ENCODE measurements at regions not wholly inside any gene's neighbourhood (a gene's known extent, or its start where the extent isn't known, plus 50 kb on each side); places are given as distances from the start of the nearest gene placed in this dataset.
"Not testable (repeated sequence)": the region's sequence is repeated elsewhere in the genome, so short reads cannot be mapped to it uniquely, and the experiment has no call there.

DNA sequence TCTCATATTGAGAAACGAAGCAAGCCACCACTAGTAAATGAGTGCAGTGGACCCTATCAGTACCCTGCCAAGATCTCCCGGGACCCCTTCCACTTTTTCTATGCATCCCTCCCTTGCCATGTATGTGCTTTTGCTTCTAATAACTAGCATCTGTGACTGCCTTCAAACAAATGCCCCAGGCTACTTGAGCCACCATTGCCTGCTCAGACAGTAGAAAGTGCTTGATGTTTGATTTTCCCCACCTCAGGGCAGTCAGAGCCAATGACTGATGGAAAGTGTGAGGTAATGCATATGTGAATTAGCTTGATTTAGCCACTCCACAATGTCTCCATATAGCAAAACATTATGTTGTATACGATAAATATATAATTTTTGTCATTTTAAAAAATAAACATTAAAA lies 797.3 kb upstream of the ACO1 start:
- TF ChIP-seq, protein P1, sequence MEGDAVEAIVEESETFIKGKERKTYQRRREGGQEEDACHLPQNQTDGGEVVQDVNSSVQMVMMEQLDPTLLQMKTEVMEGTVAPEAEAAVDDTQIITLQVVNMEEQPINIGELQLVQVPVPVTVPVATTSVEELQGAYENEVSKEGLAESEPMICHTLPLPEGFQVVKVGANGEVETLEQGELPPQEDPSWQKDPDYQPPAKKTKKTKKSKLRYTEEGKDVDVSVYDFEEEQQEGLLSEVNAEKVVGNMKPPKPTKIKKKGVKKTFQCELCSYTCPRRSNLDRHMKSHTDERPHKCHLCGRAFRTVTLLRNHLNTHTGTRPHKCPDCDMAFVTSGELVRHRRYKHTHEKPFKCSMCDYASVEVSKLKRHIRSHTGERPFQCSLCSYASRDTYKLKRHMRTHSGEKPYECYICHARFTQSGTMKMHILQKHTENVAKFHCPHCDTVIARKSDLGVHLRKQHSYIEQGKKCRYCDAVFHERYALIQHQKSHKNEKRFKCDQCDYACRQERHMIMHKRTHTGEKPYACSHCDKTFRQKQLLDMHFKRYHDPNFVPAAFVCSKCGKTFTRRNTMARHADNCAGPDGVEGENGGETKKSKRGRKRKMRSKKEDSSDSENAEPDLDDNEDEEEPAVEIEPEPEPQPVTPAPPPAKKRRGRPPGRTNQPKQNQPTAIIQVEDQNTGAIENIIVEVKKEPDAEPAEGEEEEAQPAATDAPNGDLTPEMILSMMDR (IDR thresholded peaks at IDR 0.05), result no peak
- Histone ChIP-seq H3K4me1 (ENCODE audit: control insufficient read depth, insufficient read depth, low read length) (no peaks in the 10 kb centered on the region), H3K36me3 (ENCODE audit: control insufficient read depth, insufficient read depth, low read length) (no peaks in the 10 kb centered on the region), H3K27me3 (ENCODE audit: control insufficient read depth, insufficient read depth, low read length) (no peaks in the 10 kb centered on the region), H3K9me3 (ENCODE audit: control insufficient read depth, insufficient read depth, low read length) (no peaks in the 10 kb centered on the region), H3K4me3 (ENCODE audit: low read length) (no peak overlapping the region), H3K27ac (ENCODE audit: low read length) (no peak overlapping the region)
- no peak overlapping the region for H3K27ac Mint-ChIP-seq
- intact Hi-C loops (cut with micrococcal nuclease), result no loop called here
- peaks cover 5 to 12% of the 10 kb centered on the region in 2 donors for H3K9me3 Mint-ChIP-seq
- DNase-seq (no peak), ATAC-seq (no peak)
- H3K4me1 Mint-ChIP-seq, result no peaks in the 10 kb centered on the region
- H3K36me3 Mint-ChIP-seq, result no peaks in the 10 kb centered on the region
- 81% methylated on average over 3 of the region's 3 CpGs for WGBS (ENCODE audit: insufficient coverage)
- H3K4me3 Mint-ChIP-seq, result no peak overlapping the region
- H3K27me3 Mint-ChIP-seq (ENCODE audit: low read depth in 2 of 2), result no peaks in the 10 kb centered on the region

DNA sequence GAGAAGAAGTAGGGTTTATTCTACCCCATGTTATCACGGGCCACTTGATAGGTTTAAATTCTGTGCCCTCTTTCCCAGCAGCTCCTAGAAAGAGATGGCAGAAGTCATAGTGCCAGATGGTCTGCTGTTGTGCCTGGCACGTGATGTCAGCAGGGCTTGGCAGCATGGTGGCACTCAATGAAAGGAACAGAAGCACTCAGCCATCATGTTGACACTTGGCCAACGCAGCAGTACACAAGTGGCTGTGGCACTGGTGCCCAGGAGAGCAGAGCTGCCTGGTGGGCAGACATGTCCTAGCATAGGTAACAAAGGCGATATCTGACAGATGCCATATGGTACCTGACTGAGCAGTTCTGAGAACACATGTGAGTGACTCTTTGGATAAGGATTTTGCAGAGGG lies 796.4 kb upstream of the ACO1 start:
- WGBS (ENCODE audit: insufficient coverage), result 81% methylated on average over 4 of the region's 4 CpGs
- H3K27ac Mint-ChIP-seq, result no peak overlapping the region
- H3K4me3 Mint-ChIP-seq, result no peak overlapping the region
- Histone ChIP-seq H3K4me3 (ENCODE audit: low read length) (no peak overlapping the region), H3K27ac (ENCODE audit: low read length) (no peak overlapping the region), H3K36me3 (ENCODE audit: control insufficient read depth, insufficient read depth, low read length) (no peaks in the 10 kb centered on the region), H3K9me3 (ENCODE audit: control insufficient read depth, insufficient read depth, low read length) (no peaks in the 10 kb centered on the region), H3K4me1 (ENCODE audit: control insufficient read depth, insufficient read depth, low read length) (no peaks in the 10 kb centered on the region), H3K27me3 (ENCODE audit: control insufficient read depth, insufficient read depth, low read length) (no peaks in the 10 kb centered on the region)
- TF ChIP-seq, protein P1 (IDR thresholded peaks at IDR 0.05), result no peak
- DNase-seq, result no peak
- H3K4me1 Mint-ChIP-seq, result no peaks in the 10 kb centered on the region
- intact Hi-C loops (cut with micrococcal nuclease), result no loop called here
- H3K36me3 Mint-ChIP-seq, result no peaks in the 10 kb centered on the region
- no peak for ATAC-seq
- no peaks in the 10 kb centered on the region for H3K27me3 Mint-ChIP-seq (ENCODE audit: low read depth in 2 of 2)
- H3K9me3 Mint-ChIP-seq, result peaks cover 5 to 12% of the 10 kb centered on the region in 2 donors

DNA sequence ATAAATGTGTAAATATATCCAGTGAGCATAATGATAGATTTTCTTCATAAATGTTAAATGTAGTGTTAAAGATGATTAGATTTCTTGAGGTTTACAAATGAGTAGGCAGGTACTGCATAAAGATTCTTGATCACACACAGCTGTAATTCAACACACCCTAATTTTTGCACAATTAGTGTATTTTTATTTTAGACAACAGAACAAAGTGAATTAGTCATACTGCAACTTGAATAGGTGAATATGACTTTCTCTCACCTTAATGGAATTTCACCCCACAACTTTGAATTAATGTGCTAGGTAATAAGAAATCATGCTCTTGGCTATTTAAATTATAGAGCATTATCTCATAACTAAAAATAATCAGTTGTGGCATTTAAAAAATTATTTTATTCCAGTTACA lies 795.7 kb upstream of the ACO1 start:
- no peaks in the 10 kb centered on the region for H3K4me1 Mint-ChIP-seq
- TF ChIP-seq, protein P1 (IDR thresholded peaks at IDR 0.05), result no peak

DNA sequence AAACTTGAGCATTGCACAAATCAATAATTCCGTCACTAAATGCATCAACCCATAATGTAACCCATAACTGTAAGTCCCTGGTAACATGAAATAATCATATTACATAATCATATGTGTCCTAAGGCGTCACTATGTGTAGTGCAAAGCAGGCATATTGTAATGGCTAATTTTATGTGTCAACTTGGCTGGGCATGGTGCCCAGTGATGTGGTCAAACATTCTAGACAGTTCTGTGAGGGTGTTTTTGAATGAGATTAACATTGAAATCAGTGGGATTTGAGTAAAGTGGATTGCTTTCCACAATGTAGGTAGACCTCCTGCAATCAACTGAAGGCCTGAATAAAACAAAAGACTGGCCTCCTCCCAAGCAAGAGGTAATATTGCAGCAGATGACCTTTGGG lies 794.4 kb upstream of the ACO1 start:
- no peaks in the 10 kb centered on the region for H3K9me3 ChIP-seq (ENCODE audit: control insufficient read depth, insufficient read depth, low read length)
- intact Hi-C loops (cut with micrococcal nuclease), result no loop called here
- WGBS (ENCODE audit: insufficient coverage), result no CpG with 5 or more reads among the region's 2 CpGs
- Mint-ChIP-seq H3K4me1 (no peaks in the 10 kb centered on the region), H3K27me3 (ENCODE audit: low read depth in 2 of 2) (no peaks in the 10 kb centered on the region), H3K36me3 (no peaks in the 10 kb centered on the region), H3K27ac (no peak overlapping the region), H3K4me3 (no peak overlapping the region), H3K9me3 (peaks cover 5 to 11% of the 10 kb centered on the region in 2 donors)
- ATAC-seq, result no peak
- H3K4me1 ChIP-seq (ENCODE audit: control insufficient read depth, insufficient read depth, low read length), result no peaks in the 10 kb centered on the region
- DNase-seq, result no peak
- H3K27me3 ChIP-seq (ENCODE audit: control insufficient read depth, insufficient read depth, low read length), result no peaks in the 10 kb centered on the region
- no peak overlapping the region for H3K4me3 ChIP-seq (ENCODE audit: low read length)
- TF ChIP-seq, protein P1 (IDR thresholded peaks at IDR 0.05), result no peak
- H3K27ac ChIP-seq (ENCODE audit: low read length), result no peak overlapping the region
- no peaks in the 10 kb centered on the region for H3K36me3 ChIP-seq (ENCODE audit: control insufficient read depth, insufficient read depth, low read length)

More for the DNA sequence above, 795.7 kb upstream of the ACO1 start:
- DNase-seq, result no peak
- H3K27me3 Mint-ChIP-seq (ENCODE audit: low read depth in 2 of 2), result no peaks in the 10 kb centered on the region
- no peak overlapping the region for H3K27ac Mint-ChIP-seq
- Histone ChIP-seq H3K27me3 (ENCODE audit: control insufficient read depth, insufficient read depth, low read length) (no peaks in the 10 kb centered on the region), H3K9me3 (ENCODE audit: control insufficient read depth, insufficient read depth, low read length) (no peaks in the 10 kb centered on the region), H3K36me3 (ENCODE audit: control insufficient read depth, insufficient read depth, low read length) (no peaks in the 10 kb centered on the region), H3K4me1 (ENCODE audit: control insufficient read depth, insufficient read depth, low read length) (no peaks in the 10 kb centered on the region), H3K4me3 (ENCODE audit: low read length) (no peak overlapping the region), H3K27ac (ENCODE audit: low read length) (no peak overlapping the region)
- intact Hi-C loops (cut with micrococcal nuclease), result no loop called here
- H3K4me3 Mint-ChIP-seq, result no peak overlapping the region
- H3K9me3 Mint-ChIP-seq, result peaks cover 5 to 12% of the 10 kb centered on the region in 2 donors
- no peaks in the 10 kb centered on the region for H3K36me3 Mint-ChIP-seq
- ATAC-seq, result no peak

DNA sequence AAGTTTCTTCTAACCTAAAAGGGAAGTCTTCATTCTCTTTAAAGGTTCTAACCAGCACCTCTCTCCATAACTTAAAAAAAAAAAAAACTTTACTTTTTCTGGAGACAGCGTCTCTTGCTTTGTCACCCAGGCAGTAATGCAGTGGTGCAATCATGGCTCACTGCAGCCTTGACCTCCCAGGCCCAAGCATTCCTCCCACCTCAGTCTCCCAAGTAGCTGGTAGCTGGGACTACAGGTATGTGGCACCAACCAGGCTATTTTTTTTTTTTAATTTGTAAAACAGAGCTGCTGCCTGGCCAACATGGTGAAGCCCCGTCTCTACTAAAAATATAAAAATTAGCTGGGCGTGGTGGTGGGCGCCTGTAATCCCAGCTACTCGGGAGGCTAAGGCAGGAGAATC lies 787.4 kb upstream of the ACO1 start:
- 92% methylated on average over 5 of the region's 5 CpGs for WGBS (ENCODE audit: insufficient coverage)
- H3K36me3 ChIP-seq (ENCODE audit: control insufficient read depth, insufficient read depth, low read length); H3K4me1 Mint-ChIP-seq; H3K27ac Mint-ChIP-seq; DNase-seq; H3K4me3 ChIP-seq (ENCODE audit: low read length); ATAC-seq; H3K27me3 Mint-ChIP-seq (ENCODE audit: low read depth in 2 of 2); H3K9me3 ChIP-seq (ENCODE audit: control insufficient read depth, insufficient read depth, low read length); H3K36me3 Mint-ChIP-seq; H3K4me1 ChIP-seq (ENCODE audit: control insufficient read depth, insufficient read depth, low read length); H3K9me3 Mint-ChIP-seq; H3K4me3 Mint-ChIP-seq; H3K27ac ChIP-seq (ENCODE audit: low read length); H3K27me3 ChIP-seq (ENCODE audit: control insufficient read depth, insufficient read depth, low read length); intact Hi-C loops (cut with micrococcal nuclease): not testable (repeated sequence)
